ENCODE measurements at regions not wholly inside any gene's neighbourhood (a gene's known extent, or its start where the extent isn't known, plus 50 kb on each side); places are given as distances from the start of the nearest gene placed in this dataset.

DNA sequence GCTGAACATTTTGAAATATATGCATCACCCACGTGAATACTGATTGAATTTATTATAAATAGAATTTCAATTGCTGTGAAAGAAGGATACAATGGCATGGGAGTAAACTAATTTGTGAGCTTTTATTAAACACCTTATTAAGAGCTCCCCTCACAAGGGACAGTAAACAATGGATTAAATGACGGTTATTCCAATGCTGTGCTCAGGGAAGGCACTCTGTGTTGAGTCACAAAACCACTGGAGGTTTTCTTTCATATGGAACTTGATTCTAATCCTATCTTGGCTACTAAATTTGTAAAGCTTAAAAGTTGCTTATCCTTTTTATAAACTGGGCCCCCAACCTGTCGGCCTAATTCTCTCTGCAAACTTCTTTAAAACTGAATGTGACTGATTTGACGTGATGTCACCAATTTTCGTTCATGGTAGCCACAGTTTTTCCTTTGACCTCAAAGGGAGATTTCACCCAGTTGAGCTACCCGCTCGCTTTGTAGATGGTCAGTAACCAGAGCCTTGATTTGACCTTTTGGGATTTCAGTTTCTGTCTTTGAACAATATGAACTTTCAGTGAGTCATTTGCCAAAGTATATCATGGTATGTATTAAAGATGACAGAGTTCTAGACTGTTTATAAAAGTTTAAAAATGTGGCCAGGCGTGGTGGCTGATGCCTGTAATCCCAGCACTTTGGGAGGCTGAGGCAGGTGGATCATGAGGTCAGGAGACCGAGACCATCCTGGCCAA lies 61.3 kb upstream of the PIK3R1 start:
- Histone ChIP-seq H3K4me1 (ENCODE audit: insufficient read depth, low read length) (no peaks in the 10 kb centered on the region; the same call in 1 of the 2 replicates), H3K14ac (ENCODE audit: insufficient read depth, low read length) (no peak overlapping the region), H3K79me1 (ENCODE audit: insufficient read depth, low read depth, low read length, poor library complexity, severe bottlenecking) (no peaks in the 10 kb centered on the region), H4K91ac (ENCODE audit: insufficient read length, low read depth, low read length) (no peak overlapping the region), H3K4ac (ENCODE audit: low read depth, low read length) (no peak overlapping the region), H4K20me1 (ENCODE audit: control insufficient read depth, insufficient read depth, insufficient read length) (no peaks in the 10 kb centered on the region), H2BK120ac (ENCODE audit: low read depth, low read length, poor library complexity, severe bottlenecking) (no peak overlapping the region), H4K5ac (ENCODE audit: insufficient read length, low read depth, low read length) (no peak overlapping the region), H3K23ac (ENCODE audit: insufficient read length, low read depth, low read length) (no peak overlapping the region), H4K8ac (replicated peaks; ENCODE audit: insufficient read length, low read depth, low read length) (no peak overlapping the region), H2BK20ac (ENCODE audit: low read depth, low read length, poor library complexity, severe bottlenecking) (no peak overlapping the region), H3K79me2 (ENCODE audit: insufficient read depth, low read length) (no peaks in the 10 kb centered on the region), H3K27me3 (ENCODE audit: insufficient read depth, low read length) (no peaks in the 10 kb centered on the region), H2BK15ac (ENCODE audit: low read depth, low read length) (no peak overlapping the region), H3K27ac (ENCODE audit: insufficient read length, low read depth, low read length) (no peak overlapping the region), H3T11ph (ENCODE audit: low read length) (no peak overlapping the region), H2BK12ac (ENCODE audit: insufficient read length, low read depth, low read length) (no peak overlapping the region), H2BK5ac (ENCODE audit: insufficient read length, low read length) (no peak overlapping the region), H2AK5ac (ENCODE audit: insufficient read length, low read length) (no peak overlapping the region), H3K23me2 (ENCODE audit: insufficient read length, low read depth, low read length, poor library complexity, severe bottlenecking) (no peaks in the 10 kb centered on the region), H3K18ac (ENCODE audit: insufficient read length, low read depth, low read length) (no peak overlapping the region), H2AFZ (ENCODE audit: low read length) (no peak overlapping the region), H3K9ac (ENCODE audit: extremely low read depth, insufficient read length, low read length) (no peak overlapping the region), H3K4me2 (ENCODE audit: insufficient read depth, insufficient read length, low read length) (no peak overlapping the region), H3K56ac (ENCODE audit: insufficient read length, low read depth, low read length) (no peak overlapping the region), H3K9me3 (ENCODE audit: control insufficient read depth, low read depth, low read length) (no peaks in the 10 kb centered on the region)
- TF ChIP-seq, protein P1, sequence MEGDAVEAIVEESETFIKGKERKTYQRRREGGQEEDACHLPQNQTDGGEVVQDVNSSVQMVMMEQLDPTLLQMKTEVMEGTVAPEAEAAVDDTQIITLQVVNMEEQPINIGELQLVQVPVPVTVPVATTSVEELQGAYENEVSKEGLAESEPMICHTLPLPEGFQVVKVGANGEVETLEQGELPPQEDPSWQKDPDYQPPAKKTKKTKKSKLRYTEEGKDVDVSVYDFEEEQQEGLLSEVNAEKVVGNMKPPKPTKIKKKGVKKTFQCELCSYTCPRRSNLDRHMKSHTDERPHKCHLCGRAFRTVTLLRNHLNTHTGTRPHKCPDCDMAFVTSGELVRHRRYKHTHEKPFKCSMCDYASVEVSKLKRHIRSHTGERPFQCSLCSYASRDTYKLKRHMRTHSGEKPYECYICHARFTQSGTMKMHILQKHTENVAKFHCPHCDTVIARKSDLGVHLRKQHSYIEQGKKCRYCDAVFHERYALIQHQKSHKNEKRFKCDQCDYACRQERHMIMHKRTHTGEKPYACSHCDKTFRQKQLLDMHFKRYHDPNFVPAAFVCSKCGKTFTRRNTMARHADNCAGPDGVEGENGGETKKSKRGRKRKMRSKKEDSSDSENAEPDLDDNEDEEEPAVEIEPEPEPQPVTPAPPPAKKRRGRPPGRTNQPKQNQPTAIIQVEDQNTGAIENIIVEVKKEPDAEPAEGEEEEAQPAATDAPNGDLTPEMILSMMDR (conservative IDR thresholded peaks at IDR 0.05): no peak
- Mint-ChIP-seq H3K27me3 (ENCODE audit: low read depth) (no peaks in the 10 kb centered on the region), H3K4me1 (peaks cover 15 to 19% of the 10 kb centered on the region in 2 experiments), H3K4me3 (no peak overlapping the region), H3K36me3 (ENCODE audit: insufficient read depth in 1 of 3, low read depth in 3 of 3) (no peaks in the 10 kb centered on the region), H3K27ac (peak overlapping the region in 1 of 3 experiments; percentile 91; a peak in 2 of 7 replicates), H3K9me3 (no peaks in the 10 kb centered on the region)
- WGBS (ENCODE audit: extremely low coverage, insufficient read length, low lambda C conversion rate): no CpG with 5 or more reads among the region's 9 CpGs
- no peak for DNase-seq
